Uterus (tissue), 2 donors: ENCODE measurements at regions not wholly inside any gene's neighbourhood (a gene's known extent, or its start where the extent isn't known, plus 50 kb on each side); places are given as distances from the start of the nearest gene placed in this dataset.

Source experiments
- POLR2A ChIP-seq, 2 donors: fragments of 450-650 bp; IDR thresholded peaks; one replicate each; pipeline ENCODE4 v1.6.1; 2016; ENCODE audit warnings: antibody characterized with exemption in 2 of 2, mild to moderate bottlenecking in 1 of 2, moderate library complexity in 1 of 2
- TF ChIP-seq, protein P1 (sequence below), 4 experiments: fragments of 200-600 bp in 2 of 4; fragments of 450-650 bp in 2 of 4; sonication (generic) in 2 of 4; IDR thresholded peaks; one replicate each; pipeline ENCODE4 v1.5.1; 2016 to 2019; ENCODE audit warnings: antibody characterized with exemption in 4 of 4, mild to moderate bottlenecking in 2 of 4, moderate library complexity in 1 of 4

DNA sequence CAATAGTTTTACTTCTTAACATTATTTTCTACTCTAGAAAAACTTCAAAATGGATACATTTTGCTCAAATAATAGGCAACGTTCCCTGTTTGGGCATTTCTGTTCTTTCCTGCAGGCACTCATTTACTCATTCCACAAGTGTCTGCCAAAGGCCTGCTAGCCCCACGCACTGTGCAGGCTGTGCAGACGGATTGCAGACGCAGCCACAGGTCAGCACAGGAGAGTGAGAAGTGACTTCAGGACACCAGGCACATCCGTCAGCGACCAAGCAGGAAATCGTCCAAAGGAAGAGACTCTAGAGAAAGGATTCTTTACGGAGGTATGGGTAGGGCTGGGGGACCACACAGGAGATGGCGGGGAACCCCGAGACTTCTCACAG, 103.0 kb upstream of the AGAP1 start:
- TF ChIP-seq, protein P1, sequence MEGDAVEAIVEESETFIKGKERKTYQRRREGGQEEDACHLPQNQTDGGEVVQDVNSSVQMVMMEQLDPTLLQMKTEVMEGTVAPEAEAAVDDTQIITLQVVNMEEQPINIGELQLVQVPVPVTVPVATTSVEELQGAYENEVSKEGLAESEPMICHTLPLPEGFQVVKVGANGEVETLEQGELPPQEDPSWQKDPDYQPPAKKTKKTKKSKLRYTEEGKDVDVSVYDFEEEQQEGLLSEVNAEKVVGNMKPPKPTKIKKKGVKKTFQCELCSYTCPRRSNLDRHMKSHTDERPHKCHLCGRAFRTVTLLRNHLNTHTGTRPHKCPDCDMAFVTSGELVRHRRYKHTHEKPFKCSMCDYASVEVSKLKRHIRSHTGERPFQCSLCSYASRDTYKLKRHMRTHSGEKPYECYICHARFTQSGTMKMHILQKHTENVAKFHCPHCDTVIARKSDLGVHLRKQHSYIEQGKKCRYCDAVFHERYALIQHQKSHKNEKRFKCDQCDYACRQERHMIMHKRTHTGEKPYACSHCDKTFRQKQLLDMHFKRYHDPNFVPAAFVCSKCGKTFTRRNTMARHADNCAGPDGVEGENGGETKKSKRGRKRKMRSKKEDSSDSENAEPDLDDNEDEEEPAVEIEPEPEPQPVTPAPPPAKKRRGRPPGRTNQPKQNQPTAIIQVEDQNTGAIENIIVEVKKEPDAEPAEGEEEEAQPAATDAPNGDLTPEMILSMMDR (IDR thresholded peaks at IDR 0.05): no peak
- TF ChIP-seq POLR2A (IDR thresholded peaks at IDR 0.05): no peak
